Stimulated activated CD4-positive, alpha-beta T cell treated with anti-CD3 and anti-CD28 coated beads, Interleukin-1b, Interleukin-23, amount 100 ng/mL, for 48 hours (primary cell): ENCODE measurements at regions not wholly inside any gene's neighbourhood (a gene's known extent, or its start where the extent isn't known, plus 50 kb on each side); places are given as distances from the start of the nearest gene placed in this dataset.

ENCODE experiments used
- DNase-seq: peaks from one replicate; pipeline ENCODE4 v3.0.0-alpha.2; 2020

DNA sequence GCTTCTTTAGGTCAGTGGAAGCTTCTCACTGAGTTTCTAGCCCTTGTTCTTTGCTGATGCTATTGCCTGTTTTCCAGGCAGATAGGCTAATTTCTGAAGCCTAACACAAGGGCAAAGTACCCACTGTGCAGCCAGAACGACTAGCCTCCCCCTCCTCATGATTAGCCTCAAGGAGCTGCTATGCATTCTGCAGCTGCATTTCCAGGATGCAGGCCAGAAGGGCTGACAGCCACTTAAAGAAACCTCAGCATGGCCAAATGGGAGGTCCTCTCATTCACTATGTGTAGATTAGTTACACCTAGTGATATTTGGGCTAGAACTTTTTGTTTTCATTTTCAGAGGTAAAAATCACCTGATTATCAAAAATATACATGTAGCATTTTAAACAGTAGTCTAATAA, 216.0 kb downstream of the RAD51AP2 start:
- no peak for DNase-seq

DNA sequence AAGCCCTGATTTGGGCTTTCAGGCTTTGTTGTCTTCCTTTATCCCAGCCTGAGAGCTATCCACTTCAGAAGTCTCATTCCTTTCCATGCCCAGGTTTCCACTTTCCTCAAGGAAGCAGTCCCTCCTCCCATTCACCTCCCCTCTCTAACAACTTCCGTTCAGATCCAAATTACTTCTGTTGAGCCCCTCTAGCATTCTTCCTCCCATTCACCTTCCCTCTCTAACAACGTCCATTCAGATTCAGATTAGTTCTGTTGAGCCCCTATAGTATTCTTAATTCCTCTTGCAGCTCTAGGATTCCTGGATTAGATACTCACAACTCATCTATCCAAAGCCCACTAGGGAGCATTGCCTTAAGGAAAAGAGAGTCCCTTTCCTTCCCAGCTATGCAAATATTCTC, 216.8 kb downstream of the RAD51AP2 start:
- DNase-seq, result no peak

DNA sequence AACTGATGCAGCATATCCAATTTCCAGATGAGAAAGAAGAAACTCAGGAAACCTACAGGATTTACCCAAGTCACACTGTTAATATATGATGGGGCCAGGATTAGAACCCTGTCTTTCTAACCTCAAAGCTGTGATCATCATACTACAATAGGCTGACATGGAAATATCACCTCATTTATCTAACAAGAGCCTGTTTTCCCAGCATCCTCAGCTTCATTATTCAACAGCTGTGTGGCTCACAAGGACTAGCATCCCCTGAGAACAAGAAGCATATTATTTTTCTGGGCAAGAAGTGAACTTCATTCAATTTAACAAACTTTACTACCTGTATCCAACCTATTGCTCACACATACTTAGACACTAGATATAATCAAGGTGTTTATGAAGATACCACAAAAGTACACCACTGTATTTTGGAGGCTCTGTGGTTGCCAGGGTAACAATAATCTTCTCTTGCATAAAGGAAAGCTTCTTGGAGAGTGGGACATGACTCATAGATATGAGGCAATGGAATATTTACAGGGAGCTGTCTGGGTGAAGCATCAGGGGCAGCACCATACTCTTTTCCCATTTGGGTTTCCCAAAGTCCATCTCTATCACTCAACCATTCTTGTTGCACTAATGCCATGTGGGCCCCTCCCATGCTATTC, 218.2 kb downstream of the RAD51AP2 start:
- no peak for DNase-seq

DNA sequence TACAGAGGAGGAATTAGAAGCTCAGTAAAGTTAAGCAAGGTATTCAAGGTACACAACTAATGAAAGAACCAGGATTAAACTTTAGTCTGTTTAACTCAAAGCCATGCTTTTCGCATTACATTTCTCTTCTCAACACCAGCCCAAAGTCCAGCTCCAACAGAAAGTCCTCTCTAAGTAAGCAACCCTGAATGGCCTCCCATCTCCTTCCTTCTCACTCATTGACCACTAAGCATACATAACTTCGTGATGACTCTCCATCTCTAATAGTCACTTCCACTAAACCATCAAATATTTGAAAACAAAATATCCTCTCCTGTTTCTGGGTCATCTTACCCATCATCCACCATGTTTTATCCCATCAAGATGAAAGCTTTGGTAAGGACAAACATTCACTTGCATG, 219.8 kb downstream of the RAD51AP2 start:
- no peak for DNase-seq

DNA sequence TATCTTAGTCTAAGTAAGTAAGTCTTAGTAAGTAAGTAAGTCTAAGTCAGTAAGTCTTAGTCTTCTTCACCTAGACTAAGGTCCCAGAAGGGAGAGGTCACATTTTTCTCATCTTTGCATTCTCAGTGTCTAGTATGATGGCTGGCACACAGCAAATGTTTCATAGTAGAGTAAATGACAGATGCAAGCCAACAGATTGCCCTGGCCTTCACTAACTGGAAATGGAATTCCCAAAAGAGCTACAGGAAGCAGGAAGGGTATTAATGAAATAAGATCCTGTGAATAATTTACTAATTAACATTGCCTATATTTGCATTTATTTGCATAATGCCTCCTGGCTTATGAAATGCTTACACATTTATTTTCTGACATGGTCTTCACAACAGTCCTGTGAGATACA, 221.6 kb downstream of the RAD51AP2 start:
- no peak for DNase-seq

DNA sequence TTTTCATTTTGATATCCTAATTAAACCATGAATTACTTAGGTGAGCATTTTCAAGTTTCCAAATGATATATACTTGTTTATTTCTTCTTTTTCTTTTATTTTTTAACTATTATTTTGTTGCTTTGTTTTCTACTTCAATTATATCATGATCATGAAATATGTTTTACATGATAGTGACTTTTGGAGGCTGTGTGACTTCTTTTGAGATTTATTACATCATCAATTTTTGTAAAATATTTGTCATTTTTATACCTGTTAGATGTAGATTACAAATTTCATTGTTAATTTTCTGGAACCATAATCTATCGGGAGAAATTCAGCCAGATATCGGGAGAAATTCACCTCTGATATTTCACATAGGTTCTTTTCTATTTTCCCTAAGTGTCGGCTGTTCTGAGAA, 228.6 kb downstream of the RAD51AP2 start:
- no peak for DNase-seq

DNA sequence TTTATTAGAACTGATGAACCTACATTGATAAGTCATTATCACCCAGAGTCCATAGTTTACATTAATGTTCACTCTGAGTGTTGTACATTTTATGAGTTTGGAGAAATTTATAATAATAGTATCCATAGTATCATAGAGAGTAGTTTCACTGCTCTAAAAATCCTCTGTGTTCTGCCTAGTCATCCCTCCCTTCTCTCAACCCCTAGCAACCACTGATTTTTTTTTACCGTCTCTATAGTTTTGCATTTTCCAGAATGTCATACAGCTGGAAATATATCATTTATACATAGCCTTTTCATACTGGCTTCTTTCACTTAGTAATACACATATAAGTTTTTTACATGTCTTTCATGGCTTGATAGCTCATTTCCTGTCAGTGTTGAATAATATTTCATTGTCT, 231.1 kb downstream of the RAD51AP2 start:
- no peak for DNase-seq

DNA sequence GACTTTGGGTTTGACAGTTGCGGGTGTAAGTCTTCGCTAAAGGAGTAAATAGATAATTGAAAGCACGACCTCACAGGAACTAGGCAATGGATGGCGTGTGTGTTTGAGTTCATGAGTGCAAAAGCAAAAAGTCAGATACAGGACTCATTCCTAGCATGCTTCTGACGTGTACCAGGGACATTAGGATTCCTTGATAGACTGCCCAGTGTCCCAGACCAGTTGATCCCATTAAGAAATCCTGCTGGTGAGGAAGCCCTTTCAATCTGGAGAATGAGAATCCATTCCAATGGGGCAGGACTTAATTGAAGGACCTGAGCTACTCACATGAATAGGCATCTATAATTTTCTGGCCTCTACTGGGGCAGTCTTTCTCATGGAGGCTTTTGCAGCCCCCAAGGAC, 235.4 kb downstream of the RAD51AP2 start:
- DNase-seq, result no peak

DNA sequence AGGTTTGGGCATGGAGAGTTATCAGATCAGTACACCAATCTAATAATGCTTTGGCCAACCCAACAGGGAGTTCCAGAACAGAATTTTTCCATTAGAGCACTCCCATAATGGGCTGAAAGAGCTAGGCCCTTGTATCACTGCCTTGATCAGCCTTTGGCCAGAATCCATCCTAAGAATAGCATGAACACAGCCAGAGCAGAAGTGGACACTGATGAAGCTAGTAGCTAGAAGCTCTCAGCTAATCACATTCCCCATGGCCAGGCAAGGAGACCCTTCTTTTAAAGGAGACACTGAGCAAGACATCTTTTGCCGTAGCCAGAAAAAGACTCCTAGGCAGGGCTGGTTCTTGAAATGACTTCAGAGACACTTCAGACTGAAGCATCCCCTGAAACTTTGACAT, 236.0 kb downstream of the RAD51AP2 start:
- no peak for DNase-seq

DNA sequence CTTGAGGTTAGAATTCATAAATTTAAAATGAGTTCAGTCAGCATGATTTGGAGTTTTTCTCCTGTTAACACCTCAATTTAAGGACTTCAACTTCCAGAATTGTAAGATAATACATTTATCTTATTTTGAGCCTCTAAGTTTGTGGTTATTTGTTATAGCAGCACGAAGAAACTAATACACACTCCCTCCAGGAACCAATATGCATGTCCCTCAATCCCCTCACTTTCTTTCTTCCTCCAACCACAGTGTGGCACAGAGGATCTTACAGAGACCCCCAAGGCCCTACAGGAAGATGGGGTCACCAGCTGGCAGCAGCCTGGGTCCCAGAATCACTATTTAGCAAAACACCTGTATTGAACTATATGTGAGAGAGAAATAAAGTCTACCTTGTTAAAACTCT, 242.0 kb downstream of the RAD51AP2 start:
- no peak for DNase-seq

DNA sequence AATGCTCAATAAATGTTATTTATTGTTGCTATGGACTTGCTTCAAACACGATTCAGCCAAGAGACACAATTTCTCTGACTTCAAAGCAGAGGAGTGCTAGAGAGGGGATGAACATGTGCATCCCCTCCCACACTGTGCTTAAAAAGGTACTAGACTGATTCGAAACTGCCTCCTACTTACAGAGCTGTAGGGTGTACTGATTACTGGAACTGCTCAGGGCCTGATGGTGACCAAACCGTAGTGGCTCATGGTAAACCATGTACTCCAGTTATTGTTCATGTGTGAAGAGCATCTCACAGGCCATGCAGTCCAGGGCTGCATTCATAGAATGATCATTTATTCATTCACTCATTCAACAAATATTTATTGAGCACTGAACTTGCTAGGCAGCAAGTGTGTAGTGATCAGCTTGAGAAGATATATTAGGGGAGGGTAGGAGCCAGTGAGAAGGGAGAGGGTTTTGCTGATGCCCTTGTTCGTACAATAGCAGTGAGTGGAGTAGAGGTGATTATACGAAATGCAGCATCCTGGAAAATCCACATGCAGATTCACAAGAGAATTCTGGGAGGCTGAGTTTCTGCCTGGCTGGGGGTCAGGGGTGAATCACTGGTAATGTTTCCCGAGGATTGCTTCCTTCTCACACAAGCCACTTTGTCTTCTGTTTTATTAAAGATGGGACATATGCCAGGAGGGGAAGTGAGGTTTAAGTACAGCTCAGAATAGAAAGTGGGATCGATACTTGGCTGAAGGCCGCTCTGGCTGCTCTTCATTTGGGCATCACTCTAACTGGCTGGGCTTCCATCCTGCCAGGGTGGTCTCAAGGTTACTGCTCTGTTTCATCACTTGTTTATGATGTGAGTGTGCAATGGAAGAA, 245.4 kb downstream of the RAD51AP2 start:
- no peak for DNase-seq

DNA sequence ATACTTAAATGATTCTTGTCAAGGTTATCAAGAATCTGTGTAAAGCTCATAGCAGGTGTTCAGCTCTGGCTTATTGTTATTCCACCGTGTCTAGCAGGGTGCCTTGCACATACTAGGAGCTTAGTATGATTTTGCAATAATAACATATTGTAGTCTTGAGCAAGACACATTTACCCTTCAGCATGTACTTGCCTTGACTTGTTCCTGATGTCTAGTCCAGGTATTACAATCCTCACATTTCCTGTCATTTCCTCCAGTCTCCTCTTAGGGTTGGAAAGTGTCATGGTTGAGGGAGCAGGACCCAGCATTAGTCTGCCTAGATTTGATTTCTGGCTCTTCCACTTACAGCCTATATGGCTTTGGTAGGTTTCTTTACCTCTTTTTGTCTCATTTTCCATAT, 246.1 kb downstream of the RAD51AP2 start:
- no peak for DNase-seq

DNA sequence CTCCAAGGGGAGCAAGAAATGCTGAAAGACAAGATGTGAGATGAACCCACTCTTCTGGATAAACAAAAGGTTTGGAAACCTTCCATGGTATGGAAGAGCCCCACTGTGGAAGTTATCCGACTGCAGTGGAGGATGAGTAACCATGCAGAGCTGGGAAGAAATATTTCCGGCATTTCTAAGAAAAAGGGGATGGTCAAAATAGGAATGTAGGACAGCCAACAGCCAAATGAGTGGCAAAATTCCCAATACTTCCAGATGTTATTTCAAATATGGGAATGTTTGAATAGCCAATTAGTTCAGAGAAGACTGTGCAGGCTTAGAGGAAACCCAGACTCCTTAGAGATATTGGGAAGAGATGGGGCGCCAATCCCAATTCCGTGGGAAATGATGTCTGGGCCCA, 246.8 kb downstream of the RAD51AP2 start:
- DNase-seq, result no peak

DNA sequence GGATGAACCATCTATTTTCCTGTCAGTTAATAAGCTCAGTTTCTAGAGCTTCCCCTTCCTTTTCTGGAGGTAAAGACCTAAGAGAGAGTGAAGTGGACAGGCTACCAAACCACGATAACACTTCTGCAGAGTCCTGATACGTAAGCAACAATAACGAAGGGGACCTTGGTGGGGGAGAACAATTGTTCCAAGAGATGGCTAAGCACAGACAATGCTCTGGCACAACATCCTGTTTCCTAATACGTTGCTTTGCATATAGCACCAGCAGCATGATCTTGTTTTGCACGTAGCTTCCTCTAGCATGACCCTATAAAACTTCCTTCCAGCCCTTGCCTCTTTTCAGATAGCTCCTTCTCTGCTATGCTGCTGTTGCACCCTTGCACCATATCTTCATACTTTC, 247.3 kb downstream of the RAD51AP2 start:
- DNase-seq, result no peak

DNA sequence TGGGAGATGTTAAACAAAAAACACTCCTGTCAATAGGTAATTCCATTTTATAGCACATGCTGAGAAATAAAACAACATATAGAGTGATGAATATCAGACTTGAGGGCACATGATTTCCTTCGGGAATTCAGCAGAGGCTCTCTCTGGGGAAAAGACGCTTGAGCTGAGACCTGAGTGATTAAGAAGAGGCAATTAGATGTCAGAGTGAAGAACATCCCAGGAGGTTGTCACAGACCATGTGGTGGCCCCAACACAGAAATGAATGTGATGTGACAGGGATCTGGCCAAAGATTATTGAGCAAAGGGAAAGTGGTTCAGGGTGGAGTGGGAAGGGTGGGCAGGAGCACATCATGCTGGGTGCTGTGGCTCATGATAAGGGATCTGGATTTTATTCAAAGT, 254.7 kb downstream of the RAD51AP2 start:
- DNase-seq, result no peak

DNA sequence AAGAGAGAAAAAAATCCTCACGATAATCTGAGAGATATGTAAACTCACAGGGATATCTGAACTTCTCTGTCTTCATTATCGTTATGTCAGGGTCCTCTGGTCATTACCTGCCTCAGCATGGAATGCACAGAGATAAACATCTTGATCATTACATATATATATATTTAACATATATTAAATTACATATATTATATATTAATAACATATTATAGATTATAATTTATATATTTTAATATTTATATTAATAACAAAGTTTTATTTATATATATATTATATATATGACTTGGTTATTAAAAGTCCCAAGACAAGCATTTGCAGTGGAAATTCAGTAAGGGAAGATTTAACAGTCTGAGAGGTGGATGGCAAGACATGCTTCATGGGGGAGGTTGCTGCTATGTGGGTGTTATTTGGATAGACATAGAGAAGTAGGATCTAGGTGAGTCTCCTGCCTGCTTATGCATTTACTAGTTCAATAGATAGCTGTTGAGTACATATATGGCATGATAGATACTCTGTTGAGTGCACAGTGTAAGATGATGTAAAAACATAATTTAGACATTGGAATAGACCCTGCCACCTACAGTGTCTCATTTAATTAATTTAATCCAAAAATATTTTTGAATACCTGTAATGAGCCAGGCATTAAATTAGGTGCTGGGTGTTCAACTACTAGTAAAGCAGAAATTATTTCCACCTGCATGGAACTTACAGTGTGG, 255.2 kb downstream of the RAD51AP2 start:
- no peak for DNase-seq

DNA sequence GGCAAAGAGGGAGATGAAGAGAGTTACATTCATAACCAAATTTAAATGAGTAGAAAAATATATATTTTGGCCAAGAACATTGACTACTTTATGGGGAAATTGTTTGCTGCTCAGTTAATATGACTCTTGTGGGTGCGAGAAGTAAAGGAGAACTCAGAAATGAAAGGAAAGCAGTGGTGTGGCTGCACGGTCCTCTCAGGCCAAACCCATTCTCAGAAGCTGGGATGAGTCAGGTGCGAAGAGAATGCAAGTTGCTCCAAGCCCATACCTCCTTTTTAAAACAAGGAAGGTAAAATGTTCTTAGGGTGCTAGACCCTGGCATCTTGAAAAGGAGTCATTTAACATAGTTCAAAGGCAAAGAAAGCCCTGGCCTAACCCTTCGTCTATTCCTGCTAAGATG, 258.6 kb downstream of the RAD51AP2 start:
- DNase-seq, result no peak

DNA sequence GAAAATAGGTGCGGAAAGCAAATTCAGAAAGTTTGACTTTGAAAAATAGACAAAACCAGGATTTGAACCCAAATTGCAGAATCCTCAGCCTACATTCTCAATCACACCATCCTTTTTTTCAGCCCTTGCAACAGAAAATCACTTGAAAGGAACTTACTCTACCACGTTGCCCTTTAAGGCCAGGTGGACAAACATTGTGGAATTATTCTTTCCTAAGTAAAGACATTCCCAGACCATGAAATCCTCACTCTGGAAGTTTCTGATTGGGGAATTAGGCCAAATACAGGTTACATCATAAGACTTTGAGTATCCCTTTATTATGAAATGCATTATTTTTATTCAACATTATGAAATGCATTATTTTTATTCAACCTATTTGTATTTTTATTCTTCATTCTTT, 259.4 kb downstream of the RAD51AP2 start:
- DNase-seq, result no peak

DNA sequence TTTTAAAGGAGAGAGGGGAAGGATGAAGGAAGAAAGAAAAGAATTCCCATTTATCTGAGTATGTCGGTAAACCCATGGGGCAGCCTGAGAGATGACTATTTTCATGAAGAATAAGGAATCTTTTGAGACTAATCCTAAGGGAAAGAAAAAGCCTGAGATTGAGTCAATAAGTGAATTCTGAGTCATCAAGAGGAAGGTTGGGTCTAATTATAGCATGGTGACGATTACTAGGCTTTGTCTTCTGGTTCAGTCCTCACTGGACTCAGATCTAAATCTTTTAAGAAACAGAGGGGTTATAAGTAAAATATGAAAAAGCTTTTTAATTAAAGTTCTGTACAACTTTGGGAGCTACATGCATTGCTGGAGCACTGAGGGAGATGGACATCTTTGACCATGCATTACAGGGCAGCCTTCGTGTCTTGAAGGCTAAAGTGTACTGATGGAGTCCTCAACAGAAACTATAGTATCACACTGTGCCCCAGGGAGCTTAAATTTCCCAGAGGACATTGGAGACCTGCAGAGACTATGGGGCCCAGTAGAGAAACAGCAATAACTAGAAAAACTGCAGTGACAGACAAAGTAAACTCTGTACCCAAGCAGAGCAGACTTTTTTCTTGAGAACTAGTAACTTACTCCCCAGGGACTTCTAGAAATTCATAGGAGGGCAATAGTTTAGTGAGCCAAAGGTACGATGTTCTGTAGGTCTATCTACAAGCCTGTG, 260.9 kb downstream of the RAD51AP2 start:
- DNase-seq, result no peak

DNA sequence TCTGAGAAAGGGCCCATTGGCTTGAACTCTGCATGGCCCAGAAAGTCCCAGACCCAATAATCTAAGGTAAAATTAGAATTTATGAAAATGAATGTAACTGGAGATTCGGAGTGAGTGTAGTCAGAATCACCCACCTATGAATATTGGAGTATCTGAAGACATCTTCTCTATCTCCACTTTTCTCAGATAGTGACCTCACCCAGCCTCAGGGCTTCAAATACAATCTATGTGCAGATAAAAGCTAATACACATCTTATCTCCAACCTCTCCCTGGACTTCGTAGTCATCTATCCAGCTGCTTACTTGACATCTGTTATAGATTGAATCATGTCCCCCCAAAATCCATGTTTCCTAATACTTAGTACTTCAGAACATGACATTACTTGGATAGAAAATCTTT, 263.2 kb downstream of the RAD51AP2 start:
- no peak for DNase-seq

DNA sequence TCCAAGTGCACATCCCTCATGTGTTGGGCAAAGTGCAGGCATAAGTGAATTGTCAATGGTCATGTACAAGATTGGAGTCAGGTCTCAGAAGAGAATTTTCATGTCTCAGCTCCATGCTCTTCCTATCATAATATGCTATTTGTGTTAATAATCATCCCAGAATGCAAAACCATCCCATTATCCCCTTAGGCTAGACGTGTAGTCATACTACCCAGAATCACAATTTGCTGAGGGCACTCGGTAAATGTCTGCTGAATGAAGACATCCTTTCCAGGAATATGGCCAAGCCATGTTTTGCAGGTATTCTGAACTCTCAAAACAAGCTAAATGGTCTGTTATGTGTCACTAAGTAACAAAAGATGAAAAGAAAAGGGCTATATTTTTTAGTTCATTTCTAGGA, 263.8 kb downstream of the RAD51AP2 start:
- DNase-seq, result no peak

DNA sequence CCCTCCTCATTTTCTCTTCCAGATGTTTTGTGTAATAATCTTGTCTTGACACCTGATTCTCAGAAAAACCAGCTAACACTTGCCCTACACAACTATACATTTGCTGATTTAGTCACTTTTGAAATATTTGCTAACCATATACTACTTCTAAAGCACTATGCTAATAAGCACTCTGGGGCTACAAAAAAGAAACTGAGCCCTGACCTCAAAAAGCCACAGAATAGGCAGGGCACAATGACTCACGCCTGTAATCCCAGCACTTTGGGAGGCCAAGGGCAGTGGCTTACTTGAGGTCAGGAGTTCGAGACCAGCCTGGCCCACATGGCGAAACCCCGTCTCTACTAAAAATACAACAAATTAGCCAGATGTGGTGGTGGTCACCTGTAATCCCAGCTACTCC, 266.0 kb downstream of the RAD51AP2 start:
- no peak for DNase-seq

DNA sequence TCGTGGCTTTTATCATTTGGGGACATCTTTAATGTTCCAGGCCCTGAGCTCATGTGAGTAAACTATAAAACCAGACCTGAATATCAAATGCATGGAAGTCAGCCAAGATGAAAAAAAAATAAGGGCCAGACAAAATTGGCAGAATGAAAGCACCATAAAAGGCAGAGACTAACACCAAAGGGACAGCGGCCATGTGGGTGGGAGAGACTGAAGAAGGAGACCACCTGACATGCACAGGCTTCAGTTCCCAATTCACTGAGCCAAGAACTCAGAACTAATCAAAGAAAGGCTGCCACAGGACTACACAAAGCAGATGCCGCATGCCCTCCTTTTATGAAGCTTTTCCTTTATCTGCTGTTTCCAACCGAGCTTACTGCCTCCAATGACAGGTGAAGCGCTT, 267.1 kb downstream of the RAD51AP2 start:
- DNase-seq, result no peak
